Activated CD4-positive, alpha-beta T cell treated with anti-CD3 and anti-CD28 coated beads, Interleukin-2, amount 50 U/mL, for 4 hours (primary cell): ENCODE measurements at regions not wholly inside any gene's neighbourhood (a gene's known extent, or its start where the extent isn't known, plus 50 kb on each side); places are given as distances from the start of the nearest gene placed in this dataset.
"Not testable (repeated sequence)": the region's sequence is repeated elsewhere in the genome, so short reads cannot be mapped to it uniquely, and the experiment has no call there.

ENCODE experiments used
- DNase-seq, 2 experiments: peaks; one replicate each; pipeline ENCODE4 v3.0.0-alpha.2; 2020

- no peak for DNase-seq
These were observed 118.9 kb upstream of the ADRA1B start for GRCh38 chr5:159797261-159797970.

DNA sequence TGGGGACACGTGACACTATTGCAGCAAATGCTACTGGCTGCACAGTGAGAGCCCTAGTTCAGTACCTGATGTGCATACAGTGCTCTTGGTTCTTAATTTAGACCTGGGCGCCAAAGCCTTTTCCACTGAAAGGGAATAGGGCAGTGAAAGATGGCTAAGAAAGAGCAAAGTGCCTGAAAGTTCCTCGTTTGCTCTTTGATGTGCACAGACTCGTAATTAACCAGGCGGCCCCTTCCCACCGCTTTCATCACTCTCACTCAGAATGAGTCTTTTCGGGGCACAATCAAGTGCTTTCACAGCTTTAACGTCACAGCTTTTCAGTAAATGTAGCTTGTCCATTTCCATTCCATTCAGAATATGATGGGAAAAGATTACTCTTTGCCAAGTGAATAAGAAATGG lies 116.6 kb upstream of the ADRA1B start:
- DNase-seq = no peak

DNA sequence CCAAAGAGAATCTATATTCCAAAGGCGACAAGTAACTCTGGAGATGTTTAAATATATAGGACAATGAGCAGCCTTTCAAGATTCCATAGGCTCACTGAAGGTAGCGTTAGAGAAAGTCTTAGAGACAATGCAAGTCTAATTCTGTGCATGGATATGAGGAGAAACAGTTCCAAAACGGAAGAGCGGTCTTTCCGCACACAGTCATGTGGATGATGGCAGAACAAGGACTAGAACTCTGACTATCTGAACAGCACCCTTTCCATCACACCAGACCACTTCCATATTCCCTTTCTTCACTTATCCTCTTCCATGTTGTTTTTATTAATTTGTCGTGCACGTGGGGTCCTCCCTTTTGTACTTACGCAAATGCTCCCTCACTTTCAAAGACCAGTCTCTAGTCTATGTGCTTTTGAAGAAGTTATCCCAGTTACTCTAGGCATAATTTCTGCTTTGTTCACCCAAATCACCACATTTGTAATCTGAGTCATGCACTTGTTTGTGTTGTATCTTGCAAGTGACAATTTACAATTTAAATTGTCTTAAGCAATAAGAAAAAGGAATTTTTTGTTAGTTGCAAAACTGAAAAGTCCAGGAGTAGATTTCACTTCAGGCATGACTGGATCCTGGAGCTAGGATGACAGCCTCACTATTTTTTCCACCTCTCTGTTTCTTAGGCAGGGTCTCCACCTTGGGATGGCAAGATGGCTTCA lies 116.0 kb upstream of the ADRA1B start:
- DNase-seq = no peak

- no peak for DNase-seq
These were observed 115.0 kb upstream of the ADRA1B start for GRCh38 chr5:159801303-159801702.

DNA sequence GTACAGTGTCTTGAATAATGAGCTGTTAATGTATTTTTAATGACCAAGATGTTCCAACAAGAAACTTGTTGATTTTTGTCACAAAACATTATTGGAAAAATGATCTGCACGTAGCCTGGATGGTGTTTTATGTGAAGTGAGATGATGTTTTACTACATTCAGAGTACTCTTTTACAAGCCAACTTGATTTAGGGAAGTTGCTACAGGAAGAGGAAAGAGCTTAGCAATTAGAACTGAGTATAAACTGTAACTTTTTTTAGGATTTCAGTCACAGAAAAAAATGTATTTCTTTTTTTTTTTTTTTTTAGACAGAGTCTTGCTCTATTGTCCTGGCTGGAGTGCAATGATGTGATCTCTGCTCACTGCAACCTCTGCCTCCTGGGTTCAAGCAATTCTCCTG lies 113.6 kb upstream of the ADRA1B start:
- DNase-seq = no peak

- DNase-seq = no peak
These were observed 112.2 kb upstream of the ADRA1B start for GRCh38 chr5:159804121-159804520.

DNA sequence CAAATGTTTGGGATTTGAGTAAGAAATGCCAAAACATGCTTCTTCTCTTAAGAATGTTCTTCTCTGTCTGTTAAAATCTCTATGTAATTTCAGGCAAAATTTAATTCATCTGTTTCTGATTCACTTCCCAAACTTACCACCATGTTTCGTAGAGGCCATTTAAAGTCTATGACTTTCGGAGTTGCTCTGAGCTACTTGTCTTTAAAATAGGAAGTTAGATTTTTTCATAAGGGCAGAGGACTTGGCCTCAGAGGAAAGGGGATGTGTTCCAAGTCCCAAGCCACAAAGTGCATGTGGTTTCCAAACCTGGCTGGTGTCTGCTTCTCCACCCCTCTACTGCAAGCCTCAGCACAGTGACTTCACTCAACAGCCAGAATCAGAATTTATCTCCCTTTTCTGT lies 111.3 kb upstream of the ADRA1B start:
- no peak for DNase-seq

GRCh38 chr5:159807135-159807534 lies 109.1 kb upstream of the ADRA1B start:
- DNase-seq = not testable (repeated sequence)

GRCh38 chr5:159807586-159807985 lies 108.7 kb upstream of the ADRA1B start:
- DNase-seq = no peak

DNA sequence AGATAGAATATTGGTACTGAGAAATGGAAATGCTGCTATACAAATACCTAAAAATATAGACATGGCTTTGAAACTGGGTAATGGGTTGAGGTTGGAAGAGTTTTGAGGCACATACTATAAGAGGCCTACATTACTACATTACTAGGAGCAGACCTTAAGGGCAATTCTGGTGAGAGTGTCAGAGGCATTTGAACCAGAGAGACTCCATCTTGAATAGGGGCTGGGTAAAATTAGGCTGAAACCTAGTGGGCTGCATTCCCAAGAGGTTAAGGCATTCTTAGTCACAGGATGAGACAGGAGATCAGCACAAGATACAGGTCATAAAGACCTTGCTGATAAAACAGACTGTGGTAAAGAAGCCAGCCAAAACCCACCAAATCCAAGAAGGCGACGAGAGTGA lies 104.6 kb upstream of the ADRA1B start:
- DNase-seq = no peak

GRCh38 chr5:159812759-159813158 lies 103.5 kb upstream of the ADRA1B start:
- DNase-seq = not testable (repeated sequence)

DNA sequence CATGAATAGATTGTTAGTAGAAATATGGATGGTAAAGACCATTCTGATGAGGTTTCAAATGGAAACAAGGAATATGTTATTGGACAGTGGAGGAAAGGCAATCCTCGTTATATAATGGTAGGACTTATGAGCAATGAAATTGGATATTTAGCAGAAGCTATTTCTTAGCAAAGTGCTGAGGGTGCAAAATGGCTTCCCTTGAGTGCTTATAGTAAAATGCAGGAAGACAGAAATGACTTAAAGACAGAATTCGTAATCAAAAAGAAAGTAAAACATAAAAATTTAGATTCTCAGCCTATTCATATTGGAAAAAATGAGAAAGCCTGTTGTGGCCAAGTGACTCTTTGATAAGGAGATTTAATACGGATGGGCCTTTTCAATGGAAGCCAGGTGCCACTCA lies 102.1 kb upstream of the ADRA1B start:
- DNase-seq = no peak

DNA sequence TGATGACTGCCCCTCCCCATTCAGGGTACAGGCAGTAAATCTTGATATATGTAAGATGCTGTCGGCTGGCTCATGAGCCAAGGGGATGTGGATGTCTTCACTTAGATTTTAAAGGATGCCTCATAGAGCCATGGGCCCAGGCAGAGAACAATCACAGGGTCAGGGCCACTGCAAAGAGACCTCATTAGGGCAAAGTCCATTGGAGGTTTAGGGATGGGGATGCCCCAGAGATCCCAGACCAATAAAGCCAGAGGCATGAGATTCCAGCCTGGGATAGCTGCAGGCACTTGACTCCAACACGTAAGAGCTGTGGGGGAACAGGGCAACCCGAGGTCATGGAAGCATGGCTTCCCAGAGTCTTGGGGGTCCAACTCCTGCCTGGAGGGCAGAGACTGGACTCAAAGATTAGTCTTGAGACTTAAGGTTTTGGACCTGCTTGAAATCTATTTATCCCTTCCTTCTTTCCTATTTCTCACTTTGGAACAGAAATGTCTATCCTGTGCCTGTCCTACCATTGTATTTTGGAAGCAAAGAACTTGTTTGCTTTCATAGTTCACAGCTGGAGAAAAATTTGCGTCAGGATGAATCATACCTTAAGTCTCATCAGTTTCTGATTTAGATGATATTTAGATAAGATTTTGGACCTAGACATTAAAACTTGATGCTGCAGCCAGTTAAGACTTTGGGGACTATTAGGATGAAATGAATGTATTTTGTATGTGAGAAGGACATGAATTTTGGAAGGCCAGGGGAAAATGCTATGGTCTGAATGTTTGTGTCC lies 101.3 kb upstream of the ADRA1B start:
- DNase-seq = no peak

- no peak for DNase-seq
These were observed 98.8 kb upstream of the ADRA1B start for GRCh38 chr5:159817262-159818029.

DNA sequence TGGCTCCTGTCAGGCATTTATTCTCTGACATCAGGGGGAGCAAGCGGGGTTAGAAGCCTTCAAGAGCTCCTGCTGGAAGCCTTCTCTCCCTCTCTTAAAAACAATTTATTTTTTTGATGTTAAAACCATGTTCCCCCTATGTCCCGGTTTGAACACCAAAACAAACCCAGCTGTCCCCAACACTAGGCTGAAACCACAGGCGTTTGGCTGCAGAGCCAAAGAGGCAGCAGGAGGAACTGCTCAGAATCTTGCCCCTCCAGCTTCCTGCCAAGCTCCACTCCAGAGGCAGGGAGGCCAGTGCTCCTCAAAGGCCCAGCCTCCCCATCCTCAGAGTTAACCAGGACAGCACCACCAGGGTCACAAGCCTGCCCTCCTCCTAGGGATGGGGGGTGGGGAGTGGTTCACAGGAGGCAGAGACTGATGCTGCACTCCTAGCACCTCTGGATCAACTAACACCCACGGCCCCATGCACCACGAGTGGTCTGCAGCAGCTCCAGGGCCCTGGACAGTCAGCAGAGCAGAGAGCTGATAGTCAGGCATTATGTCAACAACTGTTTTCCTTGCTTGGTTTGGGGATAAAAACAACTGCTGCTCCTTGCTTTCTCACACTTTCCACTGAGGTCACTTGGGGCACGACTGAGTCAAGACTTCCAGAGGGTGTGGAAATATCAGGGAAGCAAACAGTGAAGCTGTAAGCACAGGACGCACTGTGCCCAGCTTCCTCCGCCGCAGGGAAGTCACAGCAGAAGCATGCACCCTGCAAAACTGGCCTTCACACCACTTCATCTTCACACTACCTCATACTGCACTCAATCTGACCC lies 96.5 kb upstream of the ADRA1B start:
- no peak for DNase-seq

- no peak for DNase-seq
These were observed 95.6 kb upstream of the ADRA1B start for GRCh38 chr5:159820692-159821091.

- DNase-seq = no peak
These were observed 94.8 kb upstream of the ADRA1B start for GRCh38 chr5:159821461-159821940.

DNA sequence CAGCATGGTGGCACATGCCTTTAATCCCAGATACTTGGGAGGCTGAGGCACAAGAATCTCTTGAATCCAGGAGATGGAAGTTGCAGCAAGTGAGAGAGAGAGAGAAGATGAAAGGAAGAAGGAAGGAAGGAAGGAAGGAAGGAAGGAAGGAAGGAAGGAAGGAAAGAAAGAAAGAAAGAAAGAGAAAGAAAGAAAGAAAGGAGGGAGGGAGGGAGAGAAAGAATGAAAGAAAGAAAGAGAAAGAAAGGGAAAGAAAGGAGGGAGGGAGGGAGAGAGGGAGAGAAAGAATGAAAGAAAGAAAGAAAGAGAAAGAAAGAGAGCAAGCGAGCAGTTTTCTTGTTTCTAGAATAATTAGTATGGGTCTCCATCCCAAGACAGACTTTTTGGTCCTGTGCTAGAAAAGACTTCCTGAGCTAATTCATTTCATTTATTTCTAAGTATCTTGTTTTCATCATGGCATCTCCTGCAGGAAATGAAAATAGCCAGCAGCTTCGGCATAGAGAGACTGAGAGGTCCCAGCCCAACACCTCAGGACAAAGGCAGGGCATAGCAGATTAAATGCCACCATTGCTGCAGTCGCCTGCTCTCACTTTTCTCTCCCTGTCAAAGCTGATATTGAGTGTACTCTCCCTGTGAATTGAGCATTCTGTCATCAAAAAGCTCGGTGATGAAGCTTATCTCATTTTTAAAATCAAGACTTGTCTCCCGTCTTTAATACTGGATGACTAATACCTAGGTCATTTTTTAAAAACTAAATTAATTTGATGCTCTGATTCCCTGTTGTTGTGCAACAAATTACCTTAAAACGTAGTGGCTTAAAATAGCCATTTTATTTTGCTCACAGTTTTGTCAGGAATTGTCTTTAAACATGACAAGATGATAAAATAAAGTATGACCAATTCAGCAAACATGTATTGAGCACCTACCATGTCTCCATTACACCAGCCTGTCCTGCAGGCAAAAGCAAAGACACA lies 91.8 kb upstream of the ADRA1B start:
- no peak for DNase-seq

DNA sequence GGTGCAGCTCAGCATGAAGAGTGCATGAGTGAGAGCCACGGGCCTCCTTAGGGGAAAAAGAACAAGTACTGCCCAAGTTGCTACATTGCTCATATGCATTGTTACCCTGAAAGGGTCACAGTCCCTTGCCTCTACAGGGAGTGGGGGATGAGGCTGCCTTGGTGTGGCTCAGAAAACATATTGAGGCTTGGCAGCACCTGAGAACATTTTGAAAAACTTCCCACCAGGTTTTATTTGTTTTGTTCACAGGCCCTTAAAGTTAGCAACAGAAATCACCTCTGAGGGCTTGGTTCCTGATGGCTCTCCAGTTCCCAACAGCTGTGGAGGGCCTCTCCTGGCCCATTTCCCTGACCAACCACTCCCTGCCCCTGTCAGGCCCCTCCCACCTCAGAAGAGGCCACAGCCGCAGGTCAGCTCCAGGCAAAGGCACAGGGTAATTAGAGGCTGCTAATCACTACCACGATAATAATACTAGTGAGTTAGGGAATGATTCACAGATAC lies 90.7 kb upstream of the ADRA1B start:
- DNase-seq = no peak
